Testis (tissue), 2 donors: ENCODE measurements at regions not wholly inside any gene's neighbourhood (a gene's known extent, or its start where the extent isn't known, plus 50 kb on each side); places are given as distances from the start of the nearest gene placed in this dataset.

Experiments
- DNase-seq: peaks from one replicate; pipeline ENCODE4 v3.0.0-alpha.2; 2019
- H3K27ac ChIP-seq, 2 donors: fragments of 200-600 bp; sonication (generic); one replicate each; pipeline ENCODE4 v1.5.1; 2019
- H3K27me3 ChIP-seq: fragments of 200-600 bp; sonication (generic); one replicate; pipeline ENCODE4 v1.5.1; 2019
- H3K36me3 ChIP-seq: fragments of 200-600 bp; sonication (generic); one replicate; pipeline ENCODE4 v1.5.1; 2017; ENCODE audit warnings: low read depth; ENCODE audit errors: missing control alignments
- H3K4me1 ChIP-seq: fragments of 200-600 bp; sonication (generic); one replicate; pipeline ENCODE4 v1.5.1; 2019
- H3K4me3 ChIP-seq, 2 donors: fragments of 200-600 bp; sonication (generic); one replicate each; pipeline ENCODE4 v1.5.1; 2017 to 2019
- H3K9me3 ChIP-seq: fragments of 200-600 bp; sonication (generic); one replicate; pipeline ENCODE4 v1.5.1; 2017
- CTCF ChIP-seq, 3 experiments: fragments of 450-650 bp in 2 of 3; fragments of 200-600 bp in 1 of 3; sonication (generic) in 1 of 3; IDR thresholded peaks; one replicate each; pipeline ENCODE4 v1.5.1; 2016 to 2019; ENCODE audit warnings: antibody characterized with exemption in 3 of 3, mild to moderate bottlenecking in 2 of 3, moderate library complexity in 1 of 3
- POLR2A ChIP-seq: fragments of 450-650 bp; IDR thresholded peaks from one replicate; pipeline ENCODE4 v1.6.1; 2017; ENCODE audit warnings: antibody characterized with exemption, mild to moderate bottlenecking, moderate library complexity
- WGBS, 2 donors: methylation state at CpG; one replicate each; pipeline ENCODE4 v1.1.5; 2018; 5-methylcytosine and 5-hydroxymethylcytosine counted together
- intact Hi-C: fragments of 100-400 bp; cut with DNase I; formaldehyde crosslinking; loops from one replicate; pipeline ENCODE4 v1.15.1; 2023; ENCODE audit warnings: low total_unique reads

GRCh38 chr15:95259965-95260364 is 1028.6 kb downstream of the MCTP2 start:
- no peak for DNase-seq
- H3K4me1 ChIP-seq = peaks cover 20% of the 10 kb centered on the region
- intact Hi-C loops = loop anchor here (10.0 kb wide), 2 partner anchors 205 to 1085 kb away; no protein-coding TSS in a partner anchor
- no peak for TF ChIP-seq POLR2A
- TF ChIP-seq CTCF (IDR thresholded peaks at IDR 0.05) = no peak
- H3K27me3 ChIP-seq = no peaks in the 10 kb centered on the region
- no peak overlapping the region for H3K4me3 ChIP-seq
- H3K36me3 ChIP-seq = no peaks in the 10 kb centered on the region
- WGBS, 2 donors = 39 to 55% methylated on average over 3 of the region's 3 CpGs
- peak overlapping the region in 1 of 2 donors; percentile 1 for H3K27ac ChIP-seq
- no peaks in the 10 kb centered on the region for H3K9me3 ChIP-seq

- peaks cover 20% of the 10 kb centered on the region for H3K4me1 ChIP-seq
- DNase-seq = no peak
- intact Hi-C loops = loop anchor here (10.0 kb wide), 2 partner anchors 204 to 1084 kb away; no protein-coding TSS in a partner anchor
- 91 to 94% methylated on average over 5 of the region's 5 CpGs for WGBS, 2 donors
- H3K36me3 ChIP-seq = no peaks in the 10 kb centered on the region
- no peaks in the 10 kb centered on the region for H3K27me3 ChIP-seq
- H3K4me3 ChIP-seq = no peak overlapping the region
- H3K9me3 ChIP-seq = no peaks in the 10 kb centered on the region
- TF ChIP-seq CTCF (IDR thresholded peaks at IDR 0.05) (no peak), POLR2A (no peak)
- peak overlapping the region in 1 of 2 donors; percentile 66 for H3K27ac ChIP-seq
These were observed 1029.5 kb downstream of the MCTP2 start for GRCh38 chr15:95260856-95261255.

GRCh38 chr15:95261546-95261945 is 1030.2 kb downstream of the MCTP2 start:
- WGBS, 2 donors = 86 to 90% methylated on average over 3 of the region's 3 CpGs
- Histone ChIP-seq H3K27me3 (no peaks in the 10 kb centered on the region), H3K27ac (peak overlapping the region in 1 of 2 donors; percentile 66), H3K4me1 (peaks cover 20% of the 10 kb centered on the region), H3K4me3 (no peak overlapping the region), H3K9me3 (no peaks in the 10 kb centered on the region), H3K36me3 (no peaks in the 10 kb centered on the region)
- intact Hi-C loops = loop anchor here (10.0 kb wide), 2 partner anchors 203 to 1083 kb away; no protein-coding TSS in a partner anchor
- TF ChIP-seq CTCF (IDR thresholded peaks at IDR 0.05) (no peak), POLR2A (no peak)
- no peak for DNase-seq

GRCh38 chr15:95261968-95262367 is 1030.6 kb downstream of the MCTP2 start:
- intact Hi-C loops = loop anchor here (10.0 kb wide), 2 partner anchors 203 to 1083 kb away; no protein-coding TSS in a partner anchor
- Histone ChIP-seq H3K4me3 (no peak overlapping the region), H3K9me3 (no peaks in the 10 kb centered on the region), H3K36me3 (no peaks in the 10 kb centered on the region), H3K4me1 (peaks cover 20% of the 10 kb centered on the region), H3K27ac (peak overlapping the region in 1 of 2 donors; percentile 66), H3K27me3 (no peaks in the 10 kb centered on the region)
- TF ChIP-seq POLR2A = no peak
- no peak for TF ChIP-seq CTCF (IDR thresholded peaks at IDR 0.05)
- WGBS, 2 donors = 84 to 87% methylated on average over 6 of the region's 6 CpGs
- DNase-seq = no peak
